GM12878 (cell line): ENCODE measurements at regions not wholly inside any gene's neighbourhood (a gene's known extent, or its start where the extent isn't known, plus 50 kb on each side); places are given as distances from the start of the nearest gene placed in this dataset.

Experiments used
- ATAC-seq: fragments of 200-7000 bp; cut with Tn5 transposase; 3 replicates; pipeline ENCODE4 v1.9.1; 2020; ENCODE audit warnings: mild to moderate bottlenecking, moderate library complexity
- BruUV-seq: library from RNA; stranded (reverse); fragments of 400-500 nt; replicated peaks from 2 replicates; lab custom pipeline; 2021; lab: Mats Ljungman, UMichigan
- CTCF ChIA-PET: fragments of 300-600 bp; sonication (Branson Sonifier 250); formaldehyde crosslinking; extraction: SDS; loops from one replicate; lab custom pipeline; 2021; ENCODE audit warnings: inconsistent platforms; lab: Yijun Ruan, JAX
- POLR2A ChIA-PET: fragments of 350-600 bp; formaldehyde crosslinking; extraction: SDS; loops from one replicate; lab custom pipeline; 2021; ENCODE audit warnings: inconsistent platforms; lab: Charles Lee
- RAD21 ChIA-PET: fragments of 300-600 bp; sonication (Branson Sonifier 250); formaldehyde crosslinking; loops from one replicate; lab custom pipeline; 2023; ENCODE audit warnings: antibody characterized with exemption; ENCODE audit not compliant: unreplicated experiment; lab: Charles Lee
- SMC1A ChIA-PET: fragments of 300-600 bp; sonication (Branson Sonifier 250); formaldehyde crosslinking; loops from one replicate; lab custom pipeline; 2023; ENCODE audit not compliant: unreplicated experiment, uncharacterized antibody; lab: Charles Lee
- DNase-seq: peaks from one replicate; pipeline ENCODE4 v3.0.0-alpha.2; 2011; ENCODE audit warnings: low read depth, low spot score
- FAIRE-seq: peaks from 3 replicates; lab custom pipeline; 2011; peaks lifted over from hg19 to GRCh38; lab: Jason Lieb, UNC
- H2AFZ ChIP-seq: 2 replicates; pipeline ENCODE4 v1.6.0; 2011; ENCODE audit warnings: low read depth, low read length, control low read depth; ENCODE audit not compliant: control insufficient read depth
- H3K27ac ChIP-seq: 2 replicates; pipeline ENCODE4 v1.5.1; 2011; ENCODE audit warnings: control low read depth; ENCODE audit not compliant: control insufficient read depth, insufficient read depth
- H3K27me3 ChIP-seq, 2 experiments: replicated peaks in 1 of 2; 2 replicates each; pipeline versions ENCODE4 v1.6.0 to v1.6.1; 2011; ENCODE audit warnings: low read length in 1 of 2; ENCODE audit not compliant: control insufficient read depth in 2 of 2, insufficient read depth in 2 of 2
- H3K36me3 ChIP-seq, 2 experiments: 2 replicates each; pipeline ENCODE4 v1.5.1; 2011; ENCODE audit warnings: low read length in 1 of 2; ENCODE audit not compliant: control insufficient read depth in 2 of 2, insufficient read depth in 2 of 2
- H3K4me1 ChIP-seq: 2 replicates; pipeline ENCODE4 v1.6.1; 2011; ENCODE audit warnings: mild to moderate bottlenecking, low read length, moderate library complexity, mixed read lengths; ENCODE audit not compliant: control insufficient read depth, insufficient read depth
- H3K4me2 ChIP-seq: 2 replicates; pipeline ENCODE4 v1.6.0; 2011; ENCODE audit warnings: control low read depth; ENCODE audit not compliant: control insufficient read depth, insufficient read depth
- H3K4me3 ChIP-seq: fragments of 200-600 bp; sonication (generic); 2 replicates; pipeline ENCODE4 v1.5.1; 2016
- H3K79me2 ChIP-seq: 2 replicates; pipeline ENCODE4 v1.6.0; 2011; ENCODE audit warnings: low read length; ENCODE audit not compliant: control insufficient read depth, insufficient read depth
- H3K9ac ChIP-seq: 2 replicates; pipeline ENCODE4 v1.8.0; 2011; ENCODE audit warnings: low read length, control low read depth, mixed read lengths; ENCODE audit not compliant: control insufficient read depth, insufficient read depth
- H3K9me3 ChIP-seq: replicated peaks from 3 replicates; pipeline ENCODE4 v1.5.1; 2011; ENCODE audit warnings: mild to moderate bottlenecking, low read length; ENCODE audit not compliant: control insufficient read depth, insufficient read depth
- H4K20me1 ChIP-seq: 2 replicates; pipeline ENCODE4 v1.6.0; 2011; ENCODE audit not compliant: control insufficient read depth, insufficient read depth
- CBX5 ChIP-seq: sonication (generic); IDR thresholded peaks from 2 replicates; pipeline ENCODE4 v1.6.1; 2016; ENCODE audit warnings: low read depth, moderate library complexity, mild to moderate bottlenecking, inconsistent platforms
- CREM ChIP-seq: IDR thresholded peaks from 2 replicates; pipeline ENCODE4 v1.6.1; 2014; ENCODE audit warnings: antibody characterized with exemption, low read depth
- FOS ChIP-seq: IDR thresholded peaks from 3 replicates; pipeline ENCODE4 v1.6.1; 2011; ENCODE audit warnings: borderline replicate concordance; ENCODE audit not compliant: insufficient read length; ENCODE audit errors: extremely low read depth
- KAT2A ChIP-seq: conservative IDR thresholded peaks from 2 replicates; pipeline ENCODE4 v1.6.1; 2011; ENCODE audit warnings: low read depth, low read length; ENCODE audit not compliant: control insufficient read depth
- MAX ChIP-seq: IDR thresholded peaks from 2 replicates; pipeline ENCODE4 v1.6.1; 2012; ENCODE audit warnings: low read depth, low read length, improper control_type of control experiment
- NFXL1 ChIP-seq: fragments of 450-650 bp; IDR thresholded peaks from 2 replicates; pipeline ENCODE4 v1.6.1; 2017; ENCODE audit warnings: antibody characterized with exemption, mild to moderate bottlenecking, borderline replicate concordance
- NKRF ChIP-seq: fragments of 450-650 bp; conservative IDR thresholded peaks from 2 replicates; pipeline ENCODE4 v1.6.1; 2017; ENCODE audit warnings: mild to moderate bottlenecking, moderate library complexity
- POLR2AphosphoS2 ChIP-seq: IDR thresholded peaks from 2 replicates; pipeline ENCODE4 v1.6.1; 2011; ENCODE audit warnings: low read depth, mild to moderate bottlenecking, low read length, improper control_type of control experiment, moderate library complexity
- RB1 ChIP-seq: fragments of 450-650 bp; formaldehyde crosslinking; IDR thresholded peaks from 2 replicates; pipeline ENCODE4 v1.6.1; 2017; ENCODE audit warnings: mild to moderate bottlenecking, borderline replicate concordance
- SREBF2 ChIP-seq: IDR thresholded peaks from 2 replicates; pipeline ENCODE4 v1.6.1; 2012; ENCODE audit warnings: mild to moderate bottlenecking, low read length
- ZNF274 ChIP-seq: IDR thresholded peaks from one replicate; pipeline ENCODE4 v1.8.0; 2011; ENCODE audit not compliant: insufficient read length, insufficient read depth
- WGBS: methylation state at CpG from one replicate; pipeline ENCODE4 v1.1.6; 2016; ENCODE audit warnings: low lambda C conversion rate; ENCODE audit not compliant: insufficient replicate concordance, insufficient coverage; ENCODE audit errors: missing lambda C conversion rate; 5-methylcytosine and 5-hydroxymethylcytosine counted together
- in situ Hi-C: fragments of 300-500 bp; cut with MboI; formaldehyde crosslinking; loops from 9 replicates; pipeline ENCODE4 v1.14.3; 2018; ENCODE audit warnings: mixed read lengths
- intact Hi-C: fragments of 100-400 bp; cut with micrococcal nuclease; formaldehyde crosslinking; loops from one replicate; pipeline ENCODE4 v1.14.2; 2022; ENCODE audit not compliant: unreplicated experiment
- TF ChIP-seq, protein P1 (sequence below): IDR thresholded peaks from 2 replicates; pipeline ENCODE4 v1.6.1; 2012; ENCODE audit warnings: improper control_type of control experiment, low read depth, low read length; ENCODE audit not compliant: insufficient replicate concordance

- DNase-seq: no peak
- ChIA-PET CTCF (interaction anchor here (1.1 kb wide), 1 partner anchor 38 kb away, joined by 3 read pairs; no protein-coding TSS in a partner anchor), POLR2A (no interaction called here), RAD21 (no interaction called here), SMC1A (no interaction called here)
- no peaks in the 10 kb centered on the region for H4K20me1 ChIP-seq
- no peaks in the 10 kb centered on the region for H3K9me3 ChIP-seq
- no peaks in the 10 kb centered on the region for H3K79me2 ChIP-seq
- no peaks in the 10 kb centered on the region for H3K36me3 ChIP-seq
- intact Hi-C loops: no loop called here
- H3K27ac ChIP-seq: no peak overlapping the region
- in situ Hi-C loops: no loop called here
- H2AFZ ChIP-seq: no peak overlapping the region
- FAIRE-seq: no peak
- no peak overlapping the region for H3K4me2 ChIP-seq
- no peaks in the 10 kb centered on the region for H3K27me3 ChIP-seq
- H3K4me3 ChIP-seq: no peak overlapping the region
- 33% methylated on average over 1 of the region's 1 CpG for WGBS
- no peak overlapping the region for H3K9ac ChIP-seq
- TF ChIP-seq FOS (no peak), MAX (no peak), ZNF274 (no peak), NKRF (no peak), NFXL1 (no peak)
- BruUV-seq: no TSS peak
- no peak for ATAC-seq
- H3K4me1 ChIP-seq: no peaks in the 10 kb centered on the region
Measured at GRCh38 chr11:30089921-30090320, 73.1 kb upstream of the KCNA4 start.

DNA sequence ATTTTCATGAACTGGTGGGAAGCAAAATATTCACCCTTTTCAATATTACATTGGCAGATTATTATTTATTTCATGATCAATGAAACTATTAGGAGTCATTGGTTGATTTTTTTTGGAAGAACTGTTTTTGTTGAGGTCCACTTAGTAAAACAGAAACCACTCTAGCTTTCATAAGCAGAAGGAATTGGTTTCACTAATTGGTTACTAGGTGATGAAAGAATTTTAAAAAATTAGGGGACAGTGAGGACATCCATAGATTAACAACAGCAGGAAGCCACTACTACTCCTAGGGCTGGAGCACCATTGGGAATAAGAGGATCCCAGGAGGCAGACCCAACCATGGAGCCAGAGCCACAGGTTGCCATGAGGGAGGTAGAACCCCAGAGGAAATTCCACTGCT, 74.4 kb upstream of the KCNA4 start:
- no peak for FAIRE-seq
- no peak overlapping the region for H2AFZ ChIP-seq
- no TSS peak for BruUV-seq
- RAD21 ChIA-PET: no interaction called here
- no peak for ATAC-seq
- SMC1A ChIA-PET: no interaction called here
- no peaks in the 10 kb centered on the region for H3K9me3 ChIP-seq
- no peak overlapping the region for H3K27ac ChIP-seq
- H3K9ac ChIP-seq: no peak overlapping the region
- H3K27me3 ChIP-seq: no peaks in the 10 kb centered on the region
- no peak overlapping the region for H3K4me2 ChIP-seq
- no peaks in the 10 kb centered on the region for H3K36me3 ChIP-seq
- in situ Hi-C loops (no loop called here), intact Hi-C loops (no loop called here)
- POLR2A ChIA-PET: no interaction called here
- H3K4me3 ChIP-seq: no peak overlapping the region
- H3K79me2 ChIP-seq: no peaks in the 10 kb centered on the region
- CTCF ChIA-PET: interaction anchor here (1.2 kb wide), 1 partner anchor 36 kb away, joined by 3 read pairs; no protein-coding TSS in a partner anchor
- DNase-seq: no peak
- no peaks in the 10 kb centered on the region for H3K4me1 ChIP-seq
- no peaks in the 10 kb centered on the region for H4K20me1 ChIP-seq
- no peak for TF ChIP-seq POLR2AphosphoS2
- TF ChIP-seq, protein P1, sequence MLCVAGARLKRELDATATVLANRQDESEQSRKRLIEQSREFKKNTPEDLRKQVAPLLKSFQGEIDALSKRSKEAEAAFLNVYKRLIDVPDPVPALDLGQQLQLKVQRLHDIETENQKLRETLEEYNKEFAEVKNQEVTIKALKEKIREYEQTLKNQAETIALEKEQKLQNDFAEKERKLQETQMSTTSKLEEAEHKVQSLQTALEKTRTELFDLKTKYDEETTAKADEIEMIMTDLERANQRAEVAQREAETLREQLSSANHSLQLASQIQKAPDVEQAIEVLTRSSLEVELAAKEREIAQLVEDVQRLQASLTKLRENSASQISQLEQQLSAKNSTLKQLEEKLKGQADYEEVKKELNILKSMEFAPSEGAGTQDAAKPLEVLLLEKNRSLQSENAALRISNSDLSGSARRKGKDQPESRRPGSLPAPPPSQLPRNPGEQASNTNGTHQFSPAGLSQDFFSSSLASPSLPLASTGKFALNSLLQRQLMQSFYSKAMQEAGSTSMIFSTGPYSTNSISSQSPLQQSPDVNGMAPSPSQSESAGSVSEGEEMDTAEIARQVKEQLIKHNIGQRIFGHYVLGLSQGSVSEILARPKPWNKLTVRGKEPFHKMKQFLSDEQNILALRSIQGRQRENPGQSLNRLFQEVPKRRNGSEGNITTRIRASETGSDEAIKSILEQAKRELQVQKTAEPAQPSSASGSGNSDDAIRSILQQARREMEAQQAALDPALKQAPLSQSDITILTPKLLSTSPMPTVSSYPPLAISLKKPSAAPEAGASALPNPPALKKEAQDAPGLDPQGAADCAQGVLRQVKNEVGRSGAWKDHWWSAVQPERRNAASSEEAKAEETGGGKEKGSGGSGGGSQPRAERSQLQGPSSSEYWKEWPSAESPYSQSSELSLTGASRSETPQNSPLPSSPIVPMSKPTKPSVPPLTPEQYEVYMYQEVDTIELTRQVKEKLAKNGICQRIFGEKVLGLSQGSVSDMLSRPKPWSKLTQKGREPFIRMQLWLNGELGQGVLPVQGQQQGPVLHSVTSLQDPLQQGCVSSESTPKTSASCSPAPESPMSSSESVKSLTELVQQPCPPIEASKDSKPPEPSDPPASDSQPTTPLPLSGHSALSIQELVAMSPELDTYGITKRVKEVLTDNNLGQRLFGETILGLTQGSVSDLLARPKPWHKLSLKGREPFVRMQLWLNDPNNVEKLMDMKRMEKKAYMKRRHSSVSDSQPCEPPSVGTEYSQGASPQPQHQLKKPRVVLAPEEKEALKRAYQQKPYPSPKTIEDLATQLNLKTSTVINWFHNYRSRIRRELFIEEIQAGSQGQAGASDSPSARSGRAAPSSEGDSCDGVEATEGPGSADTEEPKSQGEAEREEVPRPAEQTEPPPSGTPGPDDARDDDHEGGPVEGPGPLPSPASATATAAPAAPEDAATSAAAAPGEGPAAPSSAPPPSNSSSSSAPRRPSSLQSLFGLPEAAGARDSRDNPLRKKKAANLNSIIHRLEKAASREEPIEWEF: no peak
- no peak for TF ChIP-seq KAT2A
- no peak for TF ChIP-seq SREBF2
- no peak for TF ChIP-seq CREM
- no peak for TF ChIP-seq RB1
- no peak for TF ChIP-seq CBX5
